Bone marrow (tissue), 2 donors: ENCODE measurements at regions not wholly inside any gene's neighbourhood (a gene's known extent, or its start where the extent isn't known, plus 50 kb on each side); places are given as distances from the start of the nearest gene placed in this dataset.
A peak's percentile ranks its signal among the peaks of the same experiment; 100 is the strongest.

Experiments used
- DNase-seq, 2 donors: peaks; one replicate each; lab custom pipeline; 2025; lab: John Stamatoyannopoulos, UW

- DNase-seq, result no peak
Measured at GRCh38 chr4:35447474-35447873, 796.8 kb downstream of the ARAP2 start.

GRCh38 chr4:35459045-35459444 is 785.3 kb downstream of the ARAP2 start:
- DNase-seq, result no peak

- DNase-seq, result peak in 1 of 2 donors; percentile 51
Measured at GRCh38 chr4:35461931-35462659, 782.2 kb downstream of the ARAP2 start.

- no peak for DNase-seq
Measured at GRCh38 chr4:35463251-35463952, 780.9 kb downstream of the ARAP2 start.

GRCh38 chr4:35464964-35465528 is 779.3 kb downstream of the ARAP2 start:
- DNase-seq, result no peak

- no peak for DNase-seq
Measured at GRCh38 chr4:35491093-35491492, 753.2 kb downstream of the ARAP2 start.

GRCh38 chr4:35493977-35494376 is 750.3 kb downstream of the ARAP2 start:
- no peak for DNase-seq

- no peak for DNase-seq
Measured at GRCh38 chr4:35494955-35495354, 749.4 kb downstream of the ARAP2 start.

GRCh38 chr4:35500812-35501211 is 743.5 kb downstream of the ARAP2 start:
- DNase-seq, result no peak

GRCh38 chr4:35503435-35503834 is 740.9 kb downstream of the ARAP2 start:
- DNase-seq, result no peak

GRCh38 chr4:35506161-35506560 is 738.2 kb downstream of the ARAP2 start:
- DNase-seq, result peak in 1 of 2 donors; percentile 4

- no peak for DNase-seq
Measured at GRCh38 chr4:35511851-35512250, 732.5 kb downstream of the ARAP2 start.

GRCh38 chr4:35516102-35516501 is 728.2 kb downstream of the ARAP2 start:
- DNase-seq, result no peak

GRCh38 chr4:35520059-35520458 is 724.3 kb downstream of the ARAP2 start:
- no peak for DNase-seq

- no peak for DNase-seq
Measured at GRCh38 chr4:35521682-35522081, 722.6 kb downstream of the ARAP2 start.

GRCh38 chr4:35525192-35525978 is 718.9 kb downstream of the ARAP2 start:
- DNase-seq, result no peak

- no peak for DNase-seq
Measured at GRCh38 chr4:35526456-35526855, 717.9 kb downstream of the ARAP2 start.

GRCh38 chr4:35534962-35535361 is 709.4 kb downstream of the ARAP2 start:
- DNase-seq, result no peak

- DNase-seq, result no peak
Measured at GRCh38 chr4:35538807-35539206, 705.5 kb downstream of the ARAP2 start.

GRCh38 chr4:35539404-35540055 is 704.8 kb downstream of the ARAP2 start:
- no peak for DNase-seq

- no peak for DNase-seq
Measured at GRCh38 chr4:35541146-35541887, 703.0 kb downstream of the ARAP2 start.
